B cell (primary cell): ENCODE measurements at regions not wholly inside any gene's neighbourhood (a gene's known extent, or its start where the extent isn't known, plus 50 kb on each side); places are given as distances from the start of the nearest gene placed in this dataset.

Experiments used
- ATAC-seq: fragments of 200-7000 bp; cut with Tn5 transposase; one replicate; pipeline ENCODE4 v1.10.0; 2021; ENCODE audit warnings: low read depth, mild to moderate bottlenecking, moderate number of reproducible peaks, moderate library complexity
- CTCF ChIA-PET: fragments of 350-600 bp; sonication (Branson Sonifier 250); formaldehyde crosslinking; loops from one replicate; lab custom pipeline; 2021; ENCODE audit warnings: antibody characterized with exemption, inconsistent platforms; lab: Charles Lee
- POLR2A ChIA-PET: fragments of 350-600 bp; sonication (Branson Sonifier 250); formaldehyde crosslinking; loops from one replicate; lab custom pipeline; 2021; ENCODE audit warnings: antibody characterized with exemption; lab: Charles Lee
- DNase-seq: peaks from one replicate; pipeline ENCODE4 v3.0.0; 2013
- H2AFZ ChIP-seq: 2 replicates; pipeline ENCODE4 v1.6.1; 2012; ENCODE audit warnings: mild to moderate bottlenecking, low read depth, low read length; ENCODE audit not compliant: insufficient read depth, poor library complexity, severe bottlenecking
- H3K27ac ChIP-seq, 2 donors: 1 replicate in 1 of 2; 2 replicates in 1 of 2; pipeline ENCODE4 v1.5.1; 2012 to 2013; ENCODE audit warnings: low read length in 2 of 2, mild to moderate bottlenecking in 2 of 2, moderate library complexity in 1 of 2
- H3K27me3 ChIP-seq, 4 experiments: fragments of 200-600 bp in 1 of 4; sonication (generic) in 1 of 4; replicated peaks in 1 of 4; 1 replicate in 2 of 4; 2 replicates in 2 of 4; pipeline versions ENCODE4 v1.6.1 to v1.7.0; 2013 to 2016; ENCODE audit warnings: low read length in 3 of 4, mild to moderate bottlenecking in 2 of 4, mixed read lengths in 1 of 4, moderate library complexity in 1 of 4; ENCODE audit not compliant: insufficient read depth in 4 of 4, control insufficient read depth in 3 of 4; ENCODE audit errors: control extremely low read depth in 1 of 4
- H3K36me3 ChIP-seq, 2 experiments: replicated peaks in 1 of 2; 1 replicate in 1 of 2; 2 replicates in 1 of 2; pipeline versions ENCODE4 v1.6.1 to v1.7.1; 2013; ENCODE audit warnings: low read length in 1 of 2; ENCODE audit not compliant: insufficient read depth in 2 of 2, control insufficient read depth in 1 of 2; ENCODE audit errors: control extremely low read depth in 1 of 2, extremely low read depth in 1 of 2
- H3K4me1 ChIP-seq, 2 donors: fragments of 200-600 bp in 1 of 2; sonication (generic) in 1 of 2; 1 replicate in 1 of 2; 2 replicates in 1 of 2; pipeline versions ENCODE4 v1.5.1 to v1.6.1; 2013 to 2017; ENCODE audit warnings: low read length in 2 of 2; ENCODE audit not compliant: control insufficient read depth in 2 of 2, insufficient read depth in 2 of 2
- H3K4me2 ChIP-seq: replicated peaks from 2 replicates; pipeline ENCODE3; 2012; ENCODE audit warnings: mild to moderate bottlenecking, low read depth, low read length; ENCODE audit not compliant: poor library complexity, severe bottlenecking
- H3K4me3 ChIP-seq, 5 experiments: fragments of 200-600 bp in 1 of 5; sonication (generic) in 1 of 5; 1 replicate in 3 of 5; 2 replicates in 2 of 5; pipeline versions ENCODE4 v1.5.1 to v1.7.0; 2011 to 2016; ENCODE audit warnings: low read length in 4 of 5, mild to moderate bottlenecking in 4 of 5, low read depth in 2 of 5, control low read depth in 1 of 5, moderate library complexity in 1 of 5; ENCODE audit not compliant: insufficient read depth in 1 of 5; ENCODE audit errors: control extremely low read depth in 1 of 5, extremely low read depth in 1 of 5
- H3K79me2 ChIP-seq: fragments of 200-600 bp; sonication (generic); one replicate; pipeline ENCODE4 v1.6.0; 2016; ENCODE audit warnings: low read length; ENCODE audit not compliant: control insufficient read depth, insufficient read depth
- H3K9ac ChIP-seq: fragments of 200-600 bp; sonication (generic); 2 replicates; pipeline ENCODE4 v1.6.1; 2017; ENCODE audit warnings: mild to moderate bottlenecking, low read length, moderate library complexity
- H3K9me3 ChIP-seq, 3 donors: one replicate each; pipeline versions ENCODE4 v1.6.1 to v1.7.1; 2013; ENCODE audit warnings: low read length in 2 of 3; ENCODE audit not compliant: control insufficient read depth in 2 of 3, insufficient read depth in 1 of 3; ENCODE audit errors: control extremely low read depth in 1 of 3
- H4K20me1 ChIP-seq: 2 replicates; pipeline ENCODE4 v1.6.0; 2012; ENCODE audit warnings: mild to moderate bottlenecking, low read length; ENCODE audit not compliant: insufficient read depth, control insufficient read depth, poor library complexity, severe bottlenecking
- H3K27ac Mint-ChIP-seq: one replicate; pipeline ENCODE4 v1.8.0; 2021; ENCODE audit warnings: mixed read lengths
- H3K27me3 Mint-ChIP-seq: one replicate; pipeline ENCODE4 v1.8.0; 2021; ENCODE audit warnings: mixed read lengths
- H3K4me1 Mint-ChIP-seq: one replicate; pipeline ENCODE4 v1.8.0; 2021; ENCODE audit warnings: mixed read lengths
- H3K4me3 Mint-ChIP-seq: one replicate; pipeline ENCODE4 v1.8.0; 2021; ENCODE audit warnings: mixed read lengths
- H3K9me3 Mint-ChIP-seq: one replicate; pipeline ENCODE4 v1.8.0; 2022; ENCODE audit warnings: mixed read lengths; ENCODE audit not compliant: insufficient read depth
- EZH2 ChIP-seq: IDR thresholded peaks from 2 replicates; pipeline ENCODE4 v1.6.1; 2012; ENCODE audit warnings: borderline replicate concordance, low read depth, mild to moderate bottlenecking, moderate library complexity, low read length; ENCODE audit not compliant: insufficient read depth, poor library complexity, severe bottlenecking
- WGBS: methylation state at CpG from one replicate; pipeline ENCODE4 v1.1.5; 2013; ENCODE audit warnings: missing lambda C conversion rate; ENCODE audit not compliant: insufficient coverage; 5-methylcytosine and 5-hydroxymethylcytosine counted together
- intact Hi-C: fragments of 100-400 bp; cut with micrococcal nuclease; formaldehyde crosslinking; loops from one replicate; pipeline ENCODE4 v1.10.0; 2022
- TF ChIP-seq, protein P1 (sequence below): fragments of 200-600 bp; IDR thresholded peaks from one replicate; pipeline ENCODE4 v1.8.0; 2022; ENCODE audit warnings: antibody characterized with exemption, mild to moderate bottlenecking

DNA sequence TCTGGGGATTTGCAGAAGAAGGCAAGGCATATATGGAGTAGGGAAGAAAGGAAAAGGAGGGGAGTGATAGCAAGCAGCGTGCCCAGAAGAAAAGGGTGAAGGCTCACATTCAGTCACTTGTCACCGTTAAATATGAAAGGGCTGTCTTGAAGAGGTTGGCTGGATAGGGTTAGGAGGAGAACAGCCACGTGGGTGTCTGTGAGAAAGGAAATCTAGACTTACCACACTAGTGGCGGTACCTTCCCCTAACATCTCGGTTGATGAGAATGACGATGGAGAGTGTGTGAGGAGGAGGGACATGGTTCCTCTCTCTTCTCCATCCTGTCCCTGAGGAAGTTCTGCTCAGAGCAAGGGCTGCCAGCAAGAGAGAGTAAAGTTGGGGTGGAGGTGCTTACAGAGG is 74.3 kb upstream of the CCN6 start:
- Histone ChIP-seq H3K79me2 (no peaks in the 10 kb centered on the region), H3K4me2 (no peak overlapping the region), H3K36me3 (no peaks in the 10 kb centered on the region), H4K20me1 (no peaks in the 10 kb centered on the region), H3K9ac (no peak overlapping the region), H2AFZ (no peak overlapping the region), H3K4me3 (no peak overlapping the region), H3K9me3 (no peaks in the 10 kb centered on the region), H3K4me1 (no peaks in the 10 kb centered on the region), H3K27ac (no peak overlapping the region), H3K27me3 (peaks cover 0 to 3% (median 0%) of the 10 kb centered on the region in 4 experiments)
- H3K9me3 Mint-ChIP-seq: no peaks in the 10 kb centered on the region
- H3K4me1 Mint-ChIP-seq: no peaks in the 10 kb centered on the region
- intact Hi-C loops: no loop called here
- ATAC-seq: no peak
- no peak for TF ChIP-seq EZH2
- TF ChIP-seq, protein P1, sequence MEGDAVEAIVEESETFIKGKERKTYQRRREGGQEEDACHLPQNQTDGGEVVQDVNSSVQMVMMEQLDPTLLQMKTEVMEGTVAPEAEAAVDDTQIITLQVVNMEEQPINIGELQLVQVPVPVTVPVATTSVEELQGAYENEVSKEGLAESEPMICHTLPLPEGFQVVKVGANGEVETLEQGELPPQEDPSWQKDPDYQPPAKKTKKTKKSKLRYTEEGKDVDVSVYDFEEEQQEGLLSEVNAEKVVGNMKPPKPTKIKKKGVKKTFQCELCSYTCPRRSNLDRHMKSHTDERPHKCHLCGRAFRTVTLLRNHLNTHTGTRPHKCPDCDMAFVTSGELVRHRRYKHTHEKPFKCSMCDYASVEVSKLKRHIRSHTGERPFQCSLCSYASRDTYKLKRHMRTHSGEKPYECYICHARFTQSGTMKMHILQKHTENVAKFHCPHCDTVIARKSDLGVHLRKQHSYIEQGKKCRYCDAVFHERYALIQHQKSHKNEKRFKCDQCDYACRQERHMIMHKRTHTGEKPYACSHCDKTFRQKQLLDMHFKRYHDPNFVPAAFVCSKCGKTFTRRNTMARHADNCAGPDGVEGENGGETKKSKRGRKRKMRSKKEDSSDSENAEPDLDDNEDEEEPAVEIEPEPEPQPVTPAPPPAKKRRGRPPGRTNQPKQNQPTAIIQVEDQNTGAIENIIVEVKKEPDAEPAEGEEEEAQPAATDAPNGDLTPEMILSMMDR: no peak
- POLR2A ChIA-PET: no interaction called here
- no CpG with 5 or more reads among the region's 6 CpGs for WGBS
- DNase-seq: no peak
- H3K4me3 Mint-ChIP-seq: no peak overlapping the region
- CTCF ChIA-PET: no interaction called here
- no peak overlapping the region for H3K27ac Mint-ChIP-seq
- H3K27me3 Mint-ChIP-seq: peaks cover 37% of the 10 kb centered on the region

DNA sequence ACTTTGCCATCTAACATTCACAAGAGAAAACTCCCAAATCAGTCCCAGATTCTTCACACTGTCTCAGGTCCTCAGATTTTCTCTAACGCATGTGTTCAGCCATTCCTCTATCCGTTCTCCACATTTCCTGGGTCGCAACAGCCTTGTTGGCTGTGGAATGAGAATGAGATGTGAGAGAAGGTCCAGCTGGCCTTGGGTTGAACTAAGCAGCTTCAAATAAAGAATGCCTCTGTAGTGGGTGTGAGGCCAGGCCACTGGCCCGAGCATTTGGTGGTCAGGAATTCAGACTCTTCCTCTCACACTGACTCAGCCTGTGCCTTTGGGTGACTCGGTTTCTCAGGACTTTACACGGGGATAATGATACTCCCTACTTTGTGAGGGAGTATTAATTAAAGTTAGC is 73.8 kb upstream of the CCN6 start:
- ATAC-seq: no peak
- Mint-ChIP-seq H3K9me3 (no peaks in the 10 kb centered on the region), H3K4me3 (no peak overlapping the region), H3K27me3 (peaks cover 40% of the 10 kb centered on the region), H3K27ac (no peak overlapping the region), H3K4me1 (no peaks in the 10 kb centered on the region)
- POLR2A ChIA-PET: no interaction called here
- no peak overlapping the region for H3K4me3 ChIP-seq
- CTCF ChIA-PET: no interaction called here
- H4K20me1 ChIP-seq: no peaks in the 10 kb centered on the region
- no peaks in the 10 kb centered on the region for H3K9me3 ChIP-seq
- peaks cover 0 to 3% (median 0%) of the 10 kb centered on the region in 4 experiments for H3K27me3 ChIP-seq
- no peak for DNase-seq
- H3K79me2 ChIP-seq: no peaks in the 10 kb centered on the region
- intact Hi-C loops: no loop called here
- WGBS: no CpG with 5 or more reads among the region's 6 CpGs
- H3K4me1 ChIP-seq: no peaks in the 10 kb centered on the region
- H2AFZ ChIP-seq: no peak overlapping the region
- H3K9ac ChIP-seq: no peak overlapping the region
- no peaks in the 10 kb centered on the region for H3K36me3 ChIP-seq
- no peak overlapping the region for H3K4me2 ChIP-seq
- H3K27ac ChIP-seq: no peak overlapping the region
- TF ChIP-seq, protein P1: no peak
- no peak for TF ChIP-seq EZH2
